ENCODE measurements at regions not wholly inside any gene's neighbourhood (a gene's known extent, or its start where the extent isn't known, plus 50 kb on each side); places are given as distances from the start of the nearest gene placed in this dataset.

- POLR2A ChIA-PET = no interaction called here
Observed at GRCh38 chr14:61928300-61928699, 166.1 kb downstream of the SNAPC1 start.

GRCh38 chr14:61928701-61929100, 166.5 kb downstream of the SNAPC1 start:
- no peaks in the 10 kb centered on the region for H3K27me3 Mint-ChIP-seq
- no peak overlapping the region for H3K27ac Mint-ChIP-seq

More at GRCh38 chr14:61928300-61928699, 166.1 kb downstream of the SNAPC1 start:
- Mint-ChIP-seq H3K27me3 (no peaks in the 10 kb centered on the region), H3K9me3 (ENCODE audit: insufficient read depth) (no peaks in the 10 kb centered on the region), H3K4me1 (peaks cover 33% of the 10 kb centered on the region), H3K27ac (no peak overlapping the region), H3K4me3 (no peak overlapping the region)
- Histone ChIP-seq H3K4me3 (ENCODE audit: control extremely low read depth in 1 of 5, extremely low read depth in 1 of 5, insufficient read depth in 1 of 5, low read depth in 2 of 5, low read length in 4 of 5) (no peak overlapping the region), H4K20me1 (ENCODE audit: control insufficient read depth, insufficient read depth, low read length, poor library complexity, severe bottlenecking) (no peaks in the 10 kb centered on the region), H3K27ac (ENCODE audit: low read length in 2 of 2) (no peak overlapping the region), H3K27me3 (replicated peaks in 1 of 4; ENCODE audit: control extremely low read depth in 1 of 4, control insufficient read depth in 3 of 4, insufficient read depth in 4 of 4, low read length in 3 of 4) (peaks cover 0 to 4% (median 0%) of the 10 kb centered on the region in 4 experiments), H2AFZ (ENCODE audit: insufficient read depth, low read depth, low read length, poor library complexity, severe bottlenecking) (no peak overlapping the region), H3K79me2 (ENCODE audit: control insufficient read depth, insufficient read depth, low read length) (no peaks in the 10 kb centered on the region), H3K4me1 (ENCODE audit: control insufficient read depth in 2 of 2, insufficient read depth in 2 of 2, low read length in 2 of 2) (peaks cover 3 to 8% of the 10 kb centered on the region in 2 donors), H3K4me2 (replicated peaks; ENCODE audit: low read depth, low read length, poor library complexity, severe bottlenecking) (no peak overlapping the region), H3K9me3 (ENCODE audit: control extremely low read depth in 1 of 3, control insufficient read depth in 2 of 3, insufficient read depth in 1 of 3, low read length in 2 of 3) (peaks cover 0 to 5% (median 0%) of the 10 kb centered on the region in 3 donors), H3K9ac (ENCODE audit: low read length) (no peak overlapping the region), H3K36me3 (replicated peaks in 1 of 2; ENCODE audit: control extremely low read depth in 1 of 2, control insufficient read depth in 1 of 2, extremely low read depth in 1 of 2, insufficient read depth in 2 of 2, low read length in 1 of 2) (no peaks in the 10 kb centered on the region)
- TF ChIP-seq CTCF (IDR thresholded peaks at IDR 0.05) (no peak), EZH2 (IDR thresholded peaks at IDR 0.05; ENCODE audit: borderline replicate concordance, insufficient read depth, low read depth, low read length, poor library complexity, severe bottlenecking) (no peak)
- CTCF ChIA-PET = interaction anchor here (1.0 to 7.1 kb wide), 4 partner anchors 33 to 198 kb away, joined by 3 to 333 read pairs (median 6); no protein-coding TSS in a partner anchor
- no peak for DNase-seq
- intact Hi-C loops (cut with micrococcal nuclease) = no loop called here
- ATAC-seq (ENCODE audit: low read depth) = no peak

More at GRCh38 chr14:61928701-61929100, 166.5 kb downstream of the SNAPC1 start:
- H4K20me1 ChIP-seq (ENCODE audit: control insufficient read depth, insufficient read depth, low read length, poor library complexity, severe bottlenecking) = no peaks in the 10 kb centered on the region
- no peak overlapping the region for H3K4me3 ChIP-seq (ENCODE audit: control extremely low read depth in 1 of 5, extremely low read depth in 1 of 5, insufficient read depth in 1 of 5, low read depth in 2 of 5, low read length in 4 of 5)
- H3K9me3 Mint-ChIP-seq (ENCODE audit: insufficient read depth) = no peaks in the 10 kb centered on the region
- TF ChIP-seq EZH2 (IDR thresholded peaks at IDR 0.05; ENCODE audit: borderline replicate concordance, insufficient read depth, low read depth, low read length, poor library complexity, severe bottlenecking) (no peak), CTCF (IDR thresholded peaks at IDR 0.05) (no peak)
- H3K9ac ChIP-seq (ENCODE audit: low read length) = no peak overlapping the region
- WGBS (ENCODE audit: insufficient coverage) = 80% methylated on average over 2 of the region's 4 CpGs
- no peak overlapping the region for H3K27ac ChIP-seq (ENCODE audit: low read length in 2 of 2)
- H3K27me3 ChIP-seq (replicated peaks in 1 of 4; ENCODE audit: control extremely low read depth in 1 of 4, control insufficient read depth in 3 of 4, insufficient read depth in 4 of 4, low read length in 3 of 4) = peaks cover 0 to 6% (median 0%) of the 10 kb centered on the region in 4 experiments
- peaks cover 0 to 5% (median 0%) of the 10 kb centered on the region in 3 donors for H3K9me3 ChIP-seq (ENCODE audit: control extremely low read depth in 1 of 3, control insufficient read depth in 2 of 3, insufficient read depth in 1 of 3, low read length in 2 of 3)
- H3K4me3 Mint-ChIP-seq = no peak overlapping the region
- H3K4me1 Mint-ChIP-seq = peaks cover 33% of the 10 kb centered on the region
- no peak overlapping the region for H2AFZ ChIP-seq (ENCODE audit: insufficient read depth, low read depth, low read length, poor library complexity, severe bottlenecking)
- no peaks in the 10 kb centered on the region for H3K36me3 ChIP-seq (replicated peaks in 1 of 2; ENCODE audit: control extremely low read depth in 1 of 2, control insufficient read depth in 1 of 2, extremely low read depth in 1 of 2, insufficient read depth in 2 of 2, low read length in 1 of 2)
- POLR2A ChIA-PET = no interaction called here
- H3K79me2 ChIP-seq (ENCODE audit: control insufficient read depth, insufficient read depth, low read length) = no peaks in the 10 kb centered on the region
- no peak for ATAC-seq (ENCODE audit: low read depth)
- H3K4me2 ChIP-seq (replicated peaks; ENCODE audit: low read depth, low read length, poor library complexity, severe bottlenecking) = no peak overlapping the region
- CTCF ChIA-PET = interaction anchor here (1.0 to 7.1 kb wide), 4 partner anchors 34 to 198 kb away, joined by 3 to 333 read pairs (median 6); no protein-coding TSS in a partner anchor
- intact Hi-C loops (cut with micrococcal nuclease) = no loop called here
- H3K4me1 ChIP-seq (ENCODE audit: control insufficient read depth in 2 of 2, insufficient read depth in 2 of 2, low read length in 2 of 2) = peaks cover 3 to 8% of the 10 kb centered on the region in 2 donors
- no peak for DNase-seq
